Keratinocyte (primary cell): ENCODE measurements at regions not wholly inside any gene's neighbourhood (a gene's known extent, or its start where the extent isn't known, plus 50 kb on each side); places are given as distances from the start of the nearest gene placed in this dataset.

Source experiments
- EZH2 ChIP-seq: IDR thresholded peaks from one replicate; pipeline ENCODE4 v1.6.1; 2012; ENCODE audit warnings: inconsistent platforms, mild to moderate bottlenecking, low read length, moderate library complexity
- TF ChIP-seq, protein P1 (sequence below), 3 experiments: IDR thresholded peaks in 1 of 3; conservative IDR thresholded peaks in 1 of 3; optimal IDR thresholded peaks in 1 of 3; 2 replicates in 2 of 3; 3 replicates in 1 of 3; pipeline versions ENCODE3 to v1.5.1; 2011; ENCODE audit warnings: low read length in 3 of 3, mild to moderate bottlenecking in 3 of 3, moderate library complexity in 2 of 3, control low read depth in 1 of 3, inconsistent platforms in 1 of 3; ENCODE audit not compliant: insufficient read depth in 2 of 3; ENCODE audit errors: extremely low read depth in 1 of 3

DNA sequence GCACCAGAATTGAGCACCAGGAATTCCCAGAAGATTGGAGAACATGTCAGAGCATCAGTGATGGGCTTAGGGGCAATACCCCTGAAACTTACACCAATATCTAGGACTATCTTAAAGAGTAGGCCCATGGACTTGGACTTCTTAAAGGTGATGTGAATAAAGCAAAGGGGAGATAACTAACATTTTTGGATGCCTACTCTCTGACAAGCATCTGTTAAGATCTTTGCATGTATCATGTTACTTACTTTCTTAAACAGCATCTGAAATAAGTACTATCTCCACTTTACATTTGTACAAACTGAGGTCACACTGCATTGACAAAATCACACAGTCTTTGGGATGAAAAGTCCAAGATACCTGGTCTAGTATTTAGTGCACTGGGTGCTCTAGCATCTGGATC, 258.6 kb upstream of the ARSJ start:
- TF ChIP-seq, protein P1, sequence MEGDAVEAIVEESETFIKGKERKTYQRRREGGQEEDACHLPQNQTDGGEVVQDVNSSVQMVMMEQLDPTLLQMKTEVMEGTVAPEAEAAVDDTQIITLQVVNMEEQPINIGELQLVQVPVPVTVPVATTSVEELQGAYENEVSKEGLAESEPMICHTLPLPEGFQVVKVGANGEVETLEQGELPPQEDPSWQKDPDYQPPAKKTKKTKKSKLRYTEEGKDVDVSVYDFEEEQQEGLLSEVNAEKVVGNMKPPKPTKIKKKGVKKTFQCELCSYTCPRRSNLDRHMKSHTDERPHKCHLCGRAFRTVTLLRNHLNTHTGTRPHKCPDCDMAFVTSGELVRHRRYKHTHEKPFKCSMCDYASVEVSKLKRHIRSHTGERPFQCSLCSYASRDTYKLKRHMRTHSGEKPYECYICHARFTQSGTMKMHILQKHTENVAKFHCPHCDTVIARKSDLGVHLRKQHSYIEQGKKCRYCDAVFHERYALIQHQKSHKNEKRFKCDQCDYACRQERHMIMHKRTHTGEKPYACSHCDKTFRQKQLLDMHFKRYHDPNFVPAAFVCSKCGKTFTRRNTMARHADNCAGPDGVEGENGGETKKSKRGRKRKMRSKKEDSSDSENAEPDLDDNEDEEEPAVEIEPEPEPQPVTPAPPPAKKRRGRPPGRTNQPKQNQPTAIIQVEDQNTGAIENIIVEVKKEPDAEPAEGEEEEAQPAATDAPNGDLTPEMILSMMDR (optimal IDR thresholded peaks at IDR 0.05 in 1 of 3, IDR thresholded peaks at IDR 0.05 in 1 of 3, conservative IDR thresholded peaks at IDR 0.05 in 1 of 3; ENCODE audit: extremely low read depth in 1 of 3, insufficient read depth in 2 of 3, low read length in 3 of 3), result no peak
- no peak for TF ChIP-seq EZH2
